BE2C (cell line): ENCODE measurements at regions not wholly inside any gene's neighbourhood (a gene's known extent, or its start where the extent isn't known, plus 50 kb on each side); places are given as distances from the start of the nearest gene placed in this dataset.

ENCODE experiments used
- DNase-seq: peaks from one replicate; pipeline ENCODE4 v3.0.0-alpha.2; 2020
- H3K27me3 ChIP-seq: fragments of 250-450 bp; sonication (Bioruptor Pico); 2 replicates; pipeline ENCODE4 v1.5.1; 2020; ENCODE audit warnings: mild to moderate bottlenecking
- H3K36me3 ChIP-seq: fragments of 250-450 bp; sonication (Bioruptor Pico); 2 replicates; pipeline ENCODE4 v1.5.1; 2020; ENCODE audit warnings: mild to moderate bottlenecking
- H3K4me1 ChIP-seq: fragments of 250-450 bp; sonication (Bioruptor Pico); 2 replicates; pipeline ENCODE4 v1.5.1; 2020
- H3K4me3 ChIP-seq: 2 replicates; pipeline ENCODE4 v1.5.1; 2011; ENCODE audit warnings: low read depth, low read length
- H3K9me3 ChIP-seq: fragments of 250-450 bp; sonication (Bioruptor Pico); 2 replicates; pipeline ENCODE4 v1.5.1; 2020
- CTCF ChIP-seq: IDR thresholded peaks from 2 replicates; pipeline ENCODE4 v1.5.1; 2012; ENCODE audit warnings: mild to moderate bottlenecking, low read depth, low read length

DNA sequence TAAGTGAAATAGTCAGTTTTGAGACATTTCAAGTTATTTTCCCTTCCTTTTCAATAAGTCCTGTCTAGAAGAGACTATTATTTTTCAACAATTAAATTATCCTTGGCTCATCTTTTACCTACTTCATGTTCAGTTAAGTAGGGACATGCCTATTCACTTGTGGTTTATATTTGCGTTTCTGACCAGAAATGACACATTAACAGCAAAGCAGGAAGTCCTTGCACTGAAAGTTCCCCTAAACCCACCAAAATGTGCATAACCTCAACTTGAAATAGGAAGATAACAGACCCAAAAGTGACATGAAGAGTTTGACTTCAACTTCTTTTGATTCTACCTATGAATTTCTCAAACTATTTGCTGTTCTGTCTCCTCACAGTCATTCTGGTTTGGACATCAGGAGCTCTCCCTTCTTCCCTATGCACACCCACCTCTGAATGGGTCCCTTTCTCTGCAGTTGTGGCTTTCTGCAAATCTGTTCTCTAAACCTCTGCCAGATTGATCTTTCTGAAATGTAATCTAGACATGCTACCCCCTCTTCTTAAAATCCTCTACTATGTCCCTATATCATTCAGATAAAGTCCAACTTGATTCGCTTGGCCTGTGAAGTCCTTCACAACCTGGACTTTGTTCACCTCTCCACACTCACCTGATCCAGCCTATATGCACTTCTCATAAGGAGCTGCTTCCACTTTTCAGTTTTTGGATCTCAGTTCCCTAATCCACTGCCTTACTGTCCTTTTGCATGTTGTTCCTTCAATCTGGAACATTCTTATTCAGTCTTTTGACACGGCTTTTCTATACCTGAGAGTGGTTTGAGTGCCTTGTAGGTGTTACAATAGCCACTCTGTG lies 661.5 kb upstream of the ADGRL4 start:
- Histone ChIP-seq H3K27me3 (no peaks in the 10 kb centered on the region), H3K4me3 (no peak overlapping the region), H3K9me3 (no peaks in the 10 kb centered on the region), H3K4me1 (no peaks in the 10 kb centered on the region), H3K36me3 (no peaks in the 10 kb centered on the region)
- DNase-seq = no peak
- no peak for TF ChIP-seq CTCF

DNA sequence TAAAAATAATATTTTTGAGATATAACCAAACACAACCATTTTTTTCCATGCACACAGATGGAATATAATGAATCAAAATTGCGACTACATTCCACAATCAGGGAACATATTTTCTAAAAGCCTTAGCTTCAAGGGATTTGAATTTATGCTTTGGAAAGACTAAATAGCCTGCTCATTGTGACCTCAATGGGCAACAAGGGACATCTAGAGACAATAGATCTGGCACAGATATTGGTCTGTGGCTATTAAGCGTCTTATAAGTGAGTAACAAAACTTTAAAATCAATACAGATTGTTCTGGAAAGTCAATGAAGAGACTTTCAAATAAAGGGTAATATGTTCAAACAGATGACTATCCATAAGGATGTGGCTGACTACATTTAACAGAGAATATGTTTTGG lies 660.6 kb upstream of the ADGRL4 start:
- Histone ChIP-seq H3K36me3 (no peaks in the 10 kb centered on the region), H3K27me3 (no peaks in the 10 kb centered on the region), H3K4me1 (no peaks in the 10 kb centered on the region), H3K4me3 (no peak overlapping the region), H3K9me3 (no peaks in the 10 kb centered on the region)
- no peak for TF ChIP-seq CTCF
- no peak for DNase-seq

- Histone ChIP-seq H3K27me3 (no peaks in the 10 kb centered on the region), H3K4me1 (no peaks in the 10 kb centered on the region), H3K4me3 (no peak overlapping the region), H3K36me3 (no peaks in the 10 kb centered on the region), H3K9me3 (no peaks in the 10 kb centered on the region)
- no peak for TF ChIP-seq CTCF
- DNase-seq = no peak
Observed at GRCh38 chr1:79663916-79664315, 657.4 kb upstream of the ADGRL4 start.

GRCh38 chr1:79662596-79662995 lies 656.1 kb upstream of the ADGRL4 start:
- H3K27me3 ChIP-seq = no peaks in the 10 kb centered on the region
- no peak for TF ChIP-seq CTCF
- no peaks in the 10 kb centered on the region for H3K36me3 ChIP-seq
- H3K4me1 ChIP-seq = no peaks in the 10 kb centered on the region
- H3K9me3 ChIP-seq = no peaks in the 10 kb centered on the region
- no peak overlapping the region for H3K4me3 ChIP-seq
- DNase-seq = no peak

DNA sequence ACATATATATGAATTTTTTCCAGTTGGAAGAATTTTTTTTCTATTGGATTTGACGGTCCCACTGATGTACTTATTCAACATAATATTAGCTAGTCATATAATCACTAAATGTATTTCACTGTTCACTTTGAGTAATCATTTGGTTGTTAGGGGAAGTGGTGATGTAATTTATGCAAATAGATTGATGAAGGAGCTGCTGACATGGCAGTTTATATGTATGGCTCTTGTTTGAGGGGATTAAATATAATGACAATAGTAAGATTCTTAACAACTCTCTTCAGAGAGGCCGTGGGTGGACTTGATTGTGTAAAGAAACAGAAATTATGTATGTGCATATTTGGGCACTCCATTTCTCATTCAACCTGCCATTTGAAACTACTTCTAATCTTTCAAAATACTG lies 653.6 kb upstream of the ADGRL4 start:
- H3K36me3 ChIP-seq = no peaks in the 10 kb centered on the region
- no peaks in the 10 kb centered on the region for H3K4me1 ChIP-seq
- H3K4me3 ChIP-seq = no peak overlapping the region
- no peak for TF ChIP-seq CTCF
- no peaks in the 10 kb centered on the region for H3K9me3 ChIP-seq
- H3K27me3 ChIP-seq = no peaks in the 10 kb centered on the region
- no peak for DNase-seq

DNA sequence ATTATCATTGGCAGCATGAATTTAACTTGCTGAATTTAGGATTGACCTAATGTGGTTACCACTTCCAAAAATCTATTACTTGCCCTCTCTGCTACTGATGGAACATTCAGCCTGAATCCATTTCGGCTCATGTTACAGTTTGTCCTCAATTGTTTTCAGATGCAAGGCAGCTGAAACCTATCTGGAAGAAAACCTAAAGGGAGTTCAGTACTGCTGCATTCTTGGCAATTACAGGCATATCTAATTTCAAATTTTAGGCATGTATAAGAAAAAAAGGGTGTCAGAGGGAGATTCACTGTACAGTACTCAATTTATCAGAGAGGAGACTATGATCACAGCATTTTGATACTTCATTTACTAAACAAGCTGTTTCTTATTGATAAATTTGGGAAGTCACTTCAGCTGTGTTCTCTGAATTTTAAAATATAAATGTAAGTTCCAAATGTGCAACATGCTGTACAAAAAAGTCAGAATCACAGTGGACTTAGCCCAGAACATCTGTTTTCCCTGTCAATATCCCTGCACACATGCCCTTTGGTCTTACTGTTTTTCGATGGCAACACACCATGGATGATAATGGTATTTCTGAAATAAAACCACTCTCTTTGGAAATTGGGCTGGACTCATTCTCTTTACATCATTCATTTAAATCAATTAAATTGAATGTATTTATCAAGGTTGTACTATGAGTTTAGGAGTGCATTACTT lies 651.6 kb upstream of the ADGRL4 start:
- H3K4me1 ChIP-seq = no peaks in the 10 kb centered on the region
- H3K4me3 ChIP-seq = no peak overlapping the region
- no peaks in the 10 kb centered on the region for H3K9me3 ChIP-seq
- no peaks in the 10 kb centered on the region for H3K27me3 ChIP-seq
- H3K36me3 ChIP-seq = no peaks in the 10 kb centered on the region
- TF ChIP-seq CTCF = no peak
- no peak for DNase-seq
